Parathyroid adenoma (tissue), 2 donors: ENCODE measurements at regions not wholly inside any gene's neighbourhood (a gene's known extent, or its start where the extent isn't known, plus 50 kb on each side); places are given as distances from the start of the nearest gene placed in this dataset.

Source experiments
- H2AFZ ChIP-seq: fragments of 300-600 bp; sonication (generic); one replicate; pipeline ENCODE4 v1.7.0; 2017; ENCODE audit warnings: antibody characterized with exemption, mild to moderate bottlenecking
- H3K27ac ChIP-seq: fragments of 300-600 bp; sonication (generic); one replicate; pipeline ENCODE4 v1.7.0; 2017
- H3K27me3 ChIP-seq: fragments of 300-600 bp; sonication (generic); one replicate; pipeline ENCODE4 v1.7.0; 2017; ENCODE audit warnings: low read length; ENCODE audit not compliant: control insufficient read depth, insufficient read depth
- H3K36me3 ChIP-seq: fragments of 300-600 bp; sonication (generic); one replicate; pipeline ENCODE4 v1.7.0; 2017; ENCODE audit warnings: low read length; ENCODE audit not compliant: control insufficient read depth, insufficient read depth
- H3K4me1 ChIP-seq: fragments of 300-600 bp; sonication (generic); one replicate; pipeline ENCODE4 v1.7.0; 2017; ENCODE audit warnings: control low read depth
- H3K4me2 ChIP-seq: fragments of 300-600 bp; sonication (generic); one replicate; pipeline ENCODE4 v1.7.0; 2017; ENCODE audit warnings: low read length
- H3K4me3 ChIP-seq: fragments of 300-600 bp; sonication (generic); one replicate; pipeline ENCODE4 v1.7.0; 2017; ENCODE audit warnings: low read depth, low read length
- H3K79me2 ChIP-seq: fragments of 300-600 bp; sonication (generic); one replicate; pipeline ENCODE4 v1.7.0; 2017; ENCODE audit warnings: control low read depth
- H3K9ac ChIP-seq: fragments of 300-600 bp; sonication (generic); one replicate; pipeline ENCODE4 v1.7.0; 2017; ENCODE audit warnings: mild to moderate bottlenecking
- H3K9me3 ChIP-seq: fragments of 300-600 bp; sonication (generic); one replicate; pipeline ENCODE4 v1.7.0; 2017; ENCODE audit warnings: low read length; ENCODE audit not compliant: control insufficient read depth
- CTCF ChIP-seq: fragments of 300-600 bp; sonication (generic); IDR thresholded peaks from one replicate; pipeline ENCODE4 v1.7.0; 2017; ENCODE audit warnings: antibody characterized with exemption, mild to moderate bottlenecking
- donor health status: primary hyperparathyroidism.

DNA sequence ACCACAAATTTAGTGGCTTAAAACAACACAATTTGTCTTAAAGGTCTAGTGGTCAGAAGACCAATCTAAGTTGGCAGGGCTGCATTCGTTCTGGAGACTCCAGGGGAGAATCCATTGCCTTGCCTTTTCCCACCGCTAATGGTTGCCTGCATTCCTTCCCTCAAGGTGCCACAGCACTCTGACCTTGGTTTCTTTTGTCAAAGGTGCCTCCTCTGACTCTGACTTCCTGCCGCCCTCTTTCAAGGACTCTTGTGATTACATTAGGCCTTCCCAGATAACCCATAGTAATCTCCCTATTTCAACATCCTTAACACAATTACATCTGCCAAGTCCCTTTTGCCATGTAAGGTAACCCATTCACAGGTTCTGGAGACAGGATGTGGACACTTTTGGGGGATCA lies 145.3 kb downstream of the S1PR1 start:
- no peak overlapping the region for H3K27ac ChIP-seq
- H3K9ac ChIP-seq: no peak overlapping the region
- no peak overlapping the region for H2AFZ ChIP-seq
- no peak overlapping the region for H3K4me3 ChIP-seq
- H3K36me3 ChIP-seq: no peaks in the 10 kb centered on the region
- no peak overlapping the region for H3K4me2 ChIP-seq
- TF ChIP-seq CTCF: no peak
- H3K9me3 ChIP-seq: no peaks in the 10 kb centered on the region
- H3K4me1 ChIP-seq: no peaks in the 10 kb centered on the region
- H3K27me3 ChIP-seq: no peaks in the 10 kb centered on the region
- H3K79me2 ChIP-seq: no peaks in the 10 kb centered on the region

DNA sequence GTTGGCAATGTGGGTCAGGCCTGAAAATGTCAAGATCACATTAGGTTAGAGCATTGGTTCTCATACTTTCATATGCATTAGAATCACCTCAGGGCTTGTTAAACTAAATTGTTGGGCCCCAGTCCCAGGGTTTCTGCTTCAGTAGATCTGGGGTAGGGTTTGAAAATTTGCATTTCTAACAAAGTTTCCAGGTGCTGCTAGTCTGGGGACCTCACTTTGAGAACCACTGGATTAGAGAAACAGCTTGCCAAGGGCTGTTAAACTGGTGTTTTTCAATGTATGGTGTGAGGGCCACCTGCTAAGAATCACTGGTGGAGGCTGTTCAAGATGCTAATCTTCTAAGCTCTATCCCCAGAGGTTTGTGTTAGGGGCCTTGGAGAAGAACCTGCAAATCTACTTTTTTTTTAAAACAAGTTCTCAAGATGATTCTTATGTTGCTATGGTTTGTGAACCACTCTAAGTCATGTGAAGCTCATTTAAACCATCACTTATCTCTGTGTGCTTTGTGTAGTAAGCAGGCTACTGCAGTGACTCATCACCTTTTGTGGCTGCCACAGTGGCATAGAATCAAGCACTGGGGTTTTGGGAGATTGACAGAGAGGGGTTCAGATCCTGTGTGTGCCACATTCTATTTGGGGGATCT lies 152.2 kb downstream of the S1PR1 start:
- H3K36me3 ChIP-seq: no peaks in the 10 kb centered on the region
- H3K9me3 ChIP-seq: no peaks in the 10 kb centered on the region
- no peak for TF ChIP-seq CTCF
- H3K27ac ChIP-seq: no peak overlapping the region
- H3K4me2 ChIP-seq: no peak overlapping the region
- H3K79me2 ChIP-seq: no peaks in the 10 kb centered on the region
- H3K4me3 ChIP-seq: no peak overlapping the region
- no peak overlapping the region for H3K9ac ChIP-seq
- H2AFZ ChIP-seq: no peak overlapping the region
- no peaks in the 10 kb centered on the region for H3K27me3 ChIP-seq
- no peaks in the 10 kb centered on the region for H3K4me1 ChIP-seq

DNA sequence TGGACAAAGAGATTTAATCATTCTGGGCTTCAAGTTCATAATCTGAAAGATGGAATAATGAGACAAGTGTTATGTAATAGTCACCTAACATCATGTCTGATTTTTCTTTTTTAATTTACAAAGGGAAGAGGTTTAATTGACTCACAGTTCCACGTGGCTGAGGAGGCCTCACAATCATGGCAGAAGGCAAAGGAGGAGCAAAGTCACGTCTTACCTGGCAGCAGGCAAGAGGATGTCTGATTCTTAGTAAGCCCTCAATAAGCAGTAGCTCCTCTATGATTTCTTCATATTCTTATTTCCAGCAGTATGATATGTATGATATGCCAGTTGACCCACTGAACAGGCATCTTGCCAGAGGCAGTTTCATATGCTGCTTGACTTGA lies 152.7 kb downstream of the S1PR1 start:
- H2AFZ ChIP-seq: no peak overlapping the region
- no peaks in the 10 kb centered on the region for H3K79me2 ChIP-seq
- no peaks in the 10 kb centered on the region for H3K27me3 ChIP-seq
- no peak overlapping the region for H3K4me3 ChIP-seq
- H3K36me3 ChIP-seq: no peaks in the 10 kb centered on the region
- no peak overlapping the region for H3K9ac ChIP-seq
- TF ChIP-seq CTCF: no peak
- no peak overlapping the region for H3K27ac ChIP-seq
- no peaks in the 10 kb centered on the region for H3K4me1 ChIP-seq
- no peaks in the 10 kb centered on the region for H3K9me3 ChIP-seq
- no peak overlapping the region for H3K4me2 ChIP-seq

GRCh38 chr1:101392552-101392951 lies 155.7 kb downstream of the S1PR1 start:
- H3K4me2 ChIP-seq: no peak overlapping the region
- H2AFZ ChIP-seq: no peak overlapping the region
- H3K4me3 ChIP-seq: no peak overlapping the region
- H3K79me2 ChIP-seq: no peaks in the 10 kb centered on the region
- no peaks in the 10 kb centered on the region for H3K36me3 ChIP-seq
- no peaks in the 10 kb centered on the region for H3K4me1 ChIP-seq
- no peak overlapping the region for H3K27ac ChIP-seq
- H3K27me3 ChIP-seq: no peaks in the 10 kb centered on the region
- H3K9me3 ChIP-seq: no peaks in the 10 kb centered on the region
- no peak for TF ChIP-seq CTCF
- H3K9ac ChIP-seq: no peak overlapping the region

GRCh38 chr1:101394041-101394440 lies 157.2 kb downstream of the S1PR1 start:
- H3K4me2 ChIP-seq: no peak overlapping the region
- no peaks in the 10 kb centered on the region for H3K79me2 ChIP-seq

More at GRCh38 chr1:101394041-101394440, 157.2 kb downstream of the S1PR1 start:
- TF ChIP-seq CTCF: no peak
- Histone ChIP-seq H3K4me3 (no peak overlapping the region), H3K4me1 (no peaks in the 10 kb centered on the region), H3K9me3 (no peaks in the 10 kb centered on the region), H3K27me3 (no peaks in the 10 kb centered on the region), H3K36me3 (no peaks in the 10 kb centered on the region), H2AFZ (no peak overlapping the region), H3K27ac (no peak overlapping the region), H3K9ac (no peak overlapping the region)
